GM19023 (cell line): ENCODE measurements at regions not wholly inside any gene's neighbourhood (a gene's known extent, or its start where the extent isn't known, plus 50 kb on each side); places are given as distances from the start of the nearest gene placed in this dataset.

Experiments
- ATAC-seq: cut with Tn5 transposase; IDR thresholded peaks from one replicate; pipeline ENCODE4 v1.9.1; 2021; ENCODE audit warnings: mild to moderate bottlenecking, moderate library complexity; ENCODE audit not compliant: unreplicated experiment

- ATAC-seq = no peak
These were observed 63.6 kb upstream of the C1QTNF7 start for GRCh38 chr4:15364183-15364582.

- ATAC-seq = no peak
These were observed 62.2 kb upstream of the C1QTNF7 start for GRCh38 chr4:15365641-15366040.

GRCh38 chr4:15366721-15367120 lies 61.1 kb upstream of the C1QTNF7 start:
- no peak for ATAC-seq

GRCh38 chr4:15368856-15369255 lies 59.0 kb upstream of the C1QTNF7 start:
- ATAC-seq = no peak

- no peak for ATAC-seq
These were observed 57.5 kb upstream of the C1QTNF7 start for GRCh38 chr4:15370296-15370695.

- no peak for ATAC-seq
These were observed 54.5 kb upstream of the C1QTNF7 start for GRCh38 chr4:15373363-15373762.

- ATAC-seq = no peak
These were observed 53.2 kb upstream of the C1QTNF7 start for GRCh38 chr4:15374656-15375055.

- ATAC-seq = no peak
These were observed 52.2 kb upstream of the C1QTNF7 start for GRCh38 chr4:15375667-15376066.

GRCh38 chr4:15376145-15376544 lies 51.7 kb upstream of the C1QTNF7 start:
- no peak for ATAC-seq

- no peak for ATAC-seq
These were observed 51.2 kb upstream of the C1QTNF7 start for GRCh38 chr4:15376594-15376993.
